GM19372 (cell line): ENCODE measurements at regions not wholly inside any gene's neighbourhood (a gene's known extent, or its start where the extent isn't known, plus 50 kb on each side); places are given as distances from the start of the nearest gene placed in this dataset.

Experiments used
- ATAC-seq: cut with Tn5 transposase; IDR thresholded peaks from one replicate; pipeline ENCODE4 v1.9.1; 2021; ENCODE audit warnings: mild to moderate bottlenecking, low read depth, moderate library complexity; ENCODE audit not compliant: unreplicated experiment

DNA sequence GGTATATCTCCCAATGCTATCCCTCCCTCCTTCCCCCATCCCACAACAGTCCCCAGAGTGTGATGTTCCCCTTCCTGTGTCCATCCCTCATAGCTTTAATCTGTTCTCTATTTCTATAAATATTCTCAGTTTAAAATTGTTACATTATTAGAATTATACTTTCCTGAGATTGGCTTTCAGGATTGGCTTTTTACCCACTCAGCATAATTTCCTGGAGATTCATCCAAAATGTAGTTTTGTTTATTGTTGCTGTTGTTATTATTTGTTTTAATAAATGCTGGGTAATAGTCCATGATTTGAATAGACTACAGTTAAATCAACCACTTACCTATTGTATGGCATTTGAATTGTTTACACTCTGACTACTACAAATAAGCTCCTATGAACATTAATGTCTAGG, 936.4 kb downstream of the FAT4 start:
- ATAC-seq = no peak

DNA sequence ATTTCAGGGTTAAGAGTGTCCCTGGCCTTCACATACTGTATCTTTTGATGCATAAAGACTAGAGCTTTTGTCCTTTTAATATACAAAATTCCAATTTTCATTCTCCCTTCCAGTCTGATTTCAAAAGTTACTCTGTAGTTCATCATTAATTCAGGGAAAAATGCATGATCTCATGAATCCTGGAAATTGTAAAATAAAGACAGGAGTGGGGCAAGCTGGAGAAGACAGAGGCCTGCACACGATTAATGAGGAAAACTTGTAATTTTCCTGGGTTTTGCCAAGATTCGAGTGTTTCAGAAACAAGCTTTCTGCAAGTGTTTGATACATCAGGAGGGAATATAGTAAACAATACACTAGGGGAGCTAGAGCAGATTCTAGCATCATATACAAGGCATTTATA, 947.9 kb downstream of the FAT4 start:
- no peak for ATAC-seq

DNA sequence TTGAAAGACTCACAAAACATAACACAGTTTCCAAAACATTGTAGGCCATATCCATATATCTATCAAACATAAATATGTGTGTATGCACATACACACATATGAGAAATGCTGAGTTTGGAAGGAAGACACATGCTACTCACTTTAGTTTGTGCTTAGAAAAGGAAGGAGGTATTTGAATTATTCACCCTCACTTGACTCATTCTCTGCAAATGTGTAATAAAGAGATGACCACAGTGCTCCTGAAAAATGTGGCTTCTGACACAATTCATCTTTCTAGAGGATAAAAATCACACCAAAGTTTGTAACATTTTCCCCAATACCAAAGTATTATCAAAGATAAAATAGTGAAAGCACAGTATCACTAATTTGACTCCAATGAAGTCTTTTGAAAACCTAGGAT, 950.1 kb downstream of the FAT4 start:
- no peak for ATAC-seq

DNA sequence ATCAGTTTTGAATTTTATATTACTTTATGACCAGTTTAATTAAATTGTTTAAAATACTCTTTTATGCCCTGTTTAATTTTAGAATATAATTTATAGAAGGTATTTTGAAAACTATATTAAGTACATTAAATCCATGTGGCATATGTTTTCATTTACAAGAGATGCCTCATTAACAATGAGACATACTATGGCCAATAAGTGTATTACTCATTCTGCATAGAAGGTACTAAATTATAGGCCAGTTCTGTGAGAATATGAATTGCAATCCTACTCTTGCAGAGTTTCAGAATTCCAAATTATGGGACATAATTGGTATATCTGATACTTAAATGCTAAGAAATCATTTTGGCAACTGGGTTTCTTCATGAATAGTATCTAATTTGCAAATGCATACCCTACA, 951.1 kb downstream of the FAT4 start:
- no peak for ATAC-seq

DNA sequence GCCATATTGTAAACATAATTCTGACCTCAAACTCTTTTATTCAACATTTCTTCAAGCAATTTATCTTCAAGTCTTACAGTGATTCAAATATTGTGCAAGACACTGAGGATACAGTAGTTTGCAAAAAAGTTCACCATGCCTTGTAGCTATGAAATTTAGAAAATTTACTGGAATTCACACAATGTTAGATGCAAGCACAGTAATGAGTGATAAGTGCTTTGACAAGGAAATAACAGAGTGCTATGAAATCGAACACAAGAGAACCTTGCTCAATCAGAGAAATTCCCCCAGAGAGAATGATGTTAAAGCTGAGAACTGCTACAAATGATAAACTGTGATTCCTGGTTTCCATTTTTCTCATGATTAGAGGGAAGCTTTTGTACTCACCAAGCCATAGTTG, 952.9 kb downstream of the FAT4 start:
- no peak for ATAC-seq

DNA sequence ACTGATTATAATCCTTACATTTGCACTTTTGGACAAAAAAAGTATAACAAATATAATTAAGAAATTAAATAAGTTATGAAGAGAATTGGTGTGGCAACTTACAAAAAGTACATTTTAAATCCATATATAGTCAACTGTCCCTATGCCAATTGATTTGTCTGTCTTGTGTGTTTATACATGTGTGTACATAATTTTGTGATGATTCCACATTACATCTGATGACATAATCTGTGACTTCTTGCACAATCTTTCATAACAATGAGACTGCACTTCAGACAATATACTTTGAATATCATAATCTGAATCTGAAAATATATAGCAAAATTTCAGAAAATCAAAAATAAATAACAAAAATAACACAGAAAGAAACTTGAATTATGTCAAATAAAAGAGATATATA, 953.4 kb downstream of the FAT4 start:
- no peak for ATAC-seq

DNA sequence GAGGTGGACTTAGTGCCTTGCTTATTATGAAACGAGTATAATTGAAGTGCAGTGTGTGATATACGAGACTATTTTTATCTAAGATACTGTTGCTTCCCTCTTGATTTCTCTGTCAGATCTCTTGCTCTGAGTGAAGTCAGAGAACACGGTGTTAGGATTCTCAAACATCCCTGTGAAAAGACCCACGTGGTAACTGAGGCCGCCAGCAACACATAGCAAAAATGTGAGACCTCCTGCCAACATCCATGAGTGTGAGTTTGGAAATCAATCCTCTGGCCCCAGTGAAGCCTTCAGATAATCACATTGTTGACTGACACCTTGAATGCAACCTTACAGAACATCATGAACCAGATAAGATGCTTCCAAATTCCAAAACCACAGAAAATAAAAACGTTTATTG, 954.4 kb downstream of the FAT4 start:
- ATAC-seq = no peak

DNA sequence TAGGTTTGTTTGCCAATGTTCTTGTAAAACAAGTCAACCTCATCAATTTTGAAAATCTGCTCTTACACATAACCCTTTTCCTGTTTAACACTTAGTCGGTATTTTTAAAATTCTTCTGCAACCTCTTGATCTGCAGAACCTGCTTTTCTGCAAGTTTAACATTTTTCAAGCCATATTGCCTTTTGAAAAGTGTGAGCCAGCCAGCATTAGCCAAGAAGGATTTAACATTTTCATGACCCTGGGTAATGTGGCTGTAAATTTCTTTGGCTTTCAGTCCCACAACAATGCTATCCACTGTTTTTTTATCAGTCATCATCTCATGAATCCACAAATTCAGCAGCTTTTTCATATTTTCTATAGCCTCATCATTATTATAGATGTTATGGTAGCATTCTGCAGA, 956.5 kb downstream of the FAT4 start:
- no peak for ATAC-seq

DNA sequence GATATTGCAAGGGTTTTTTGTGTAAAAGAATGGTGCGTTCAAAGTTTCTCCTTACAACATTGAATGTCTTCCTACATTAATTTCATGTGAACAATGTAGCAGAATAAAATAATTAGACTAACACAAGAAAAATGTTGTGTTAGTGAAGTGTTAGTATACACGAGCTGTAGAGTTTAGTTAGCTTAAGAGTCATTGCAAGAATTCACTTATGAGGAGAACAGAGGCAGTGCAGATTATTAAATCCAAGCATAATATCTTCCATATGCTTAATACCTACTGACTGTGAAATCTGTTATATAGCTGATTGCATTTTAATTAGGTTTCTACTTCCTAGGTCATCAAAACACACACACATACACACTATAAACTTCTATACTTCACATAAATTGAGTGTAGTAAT, 959.0 kb downstream of the FAT4 start:
- no peak for ATAC-seq

DNA sequence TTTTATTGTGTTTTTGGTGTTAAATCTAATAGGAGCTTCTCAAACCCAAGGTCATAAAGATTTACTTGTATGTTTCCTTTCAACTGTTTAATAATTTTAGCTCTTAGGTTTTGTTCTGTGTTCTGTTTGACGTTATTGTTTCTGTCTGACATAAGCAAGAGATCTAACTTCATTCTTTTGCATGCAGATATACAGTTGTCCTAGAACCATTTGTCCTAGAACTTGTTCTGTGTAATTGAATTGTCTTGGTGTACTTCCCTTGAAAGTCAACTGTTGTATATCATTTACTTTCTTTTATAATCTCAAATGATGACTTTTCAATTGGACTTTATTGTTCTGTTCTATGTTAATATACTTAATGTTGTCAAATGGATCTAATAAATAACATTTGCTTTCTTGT, 977.1 kb downstream of the FAT4 start:
- no peak for ATAC-seq

DNA sequence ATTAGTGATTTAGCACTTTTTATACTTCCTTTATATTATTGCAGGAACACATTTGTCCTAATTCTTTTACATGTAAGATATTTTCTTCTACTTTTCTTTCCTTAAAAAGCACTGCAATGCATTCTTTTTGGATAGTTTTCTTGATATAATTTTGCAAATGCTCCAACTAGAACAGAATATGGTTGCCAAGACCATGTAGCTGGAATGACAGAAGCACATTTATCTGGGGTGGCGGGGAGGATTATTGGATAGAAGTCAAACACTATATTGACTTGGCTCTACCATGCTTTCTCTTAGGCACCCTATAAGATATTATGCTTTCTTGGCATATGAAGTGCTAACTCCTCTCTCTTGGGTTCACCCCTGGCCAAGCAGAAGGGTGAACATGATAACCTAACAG, 983.5 kb downstream of the FAT4 start:
- no peak for ATAC-seq

DNA sequence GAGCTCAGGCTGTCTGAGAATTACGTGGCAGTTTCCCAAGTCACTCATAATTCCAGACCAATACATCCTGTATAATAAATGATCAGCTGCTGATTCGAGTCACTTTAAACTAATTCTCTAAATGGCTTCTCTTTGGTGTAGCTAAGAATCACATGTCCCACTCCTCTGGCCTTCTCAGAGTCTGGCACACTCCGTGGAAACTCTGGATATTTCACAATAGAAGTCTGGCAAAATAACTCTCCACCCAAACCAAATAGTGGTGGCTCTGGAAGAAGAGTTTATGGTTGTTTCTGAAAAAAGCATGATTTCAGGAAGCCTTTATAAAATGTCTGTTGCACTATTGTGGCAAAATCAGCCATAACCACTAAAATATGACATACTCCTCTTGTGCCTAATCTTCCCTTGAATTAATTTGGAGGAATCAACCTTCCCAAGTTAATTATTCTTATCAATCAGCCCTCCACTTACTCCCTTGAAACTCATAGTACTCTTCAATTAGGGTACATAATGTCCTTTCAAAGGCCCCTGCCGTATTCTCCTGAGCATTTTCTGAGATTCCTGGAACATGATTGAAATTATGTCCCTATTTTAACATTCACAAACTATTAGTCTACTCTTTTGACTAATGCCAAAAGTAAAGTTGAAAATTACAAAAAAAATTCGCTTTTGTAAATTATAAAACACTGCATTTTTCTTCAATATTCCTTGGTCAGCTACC, 991.6 kb downstream of the FAT4 start:
- no peak for ATAC-seq

DNA sequence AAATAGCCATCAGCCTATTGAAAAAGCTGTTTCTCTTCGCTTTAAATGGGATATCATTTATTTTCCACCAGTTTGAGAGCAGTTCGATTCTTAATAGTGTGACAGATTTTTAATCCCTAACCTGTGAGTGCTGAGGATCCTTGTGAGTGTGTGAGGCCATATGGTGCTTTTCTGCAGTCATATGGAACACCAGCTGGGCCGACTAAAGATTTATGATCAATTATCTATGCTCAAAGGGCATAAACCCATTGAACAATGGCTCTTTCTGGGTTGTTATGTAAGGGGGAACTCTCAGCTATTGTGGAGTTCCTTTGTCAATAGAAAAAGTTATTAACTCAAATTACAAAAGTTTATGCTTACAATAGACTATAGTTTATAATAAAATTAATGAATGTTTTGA, 1003.6 kb downstream of the FAT4 start:
- no peak for ATAC-seq

DNA sequence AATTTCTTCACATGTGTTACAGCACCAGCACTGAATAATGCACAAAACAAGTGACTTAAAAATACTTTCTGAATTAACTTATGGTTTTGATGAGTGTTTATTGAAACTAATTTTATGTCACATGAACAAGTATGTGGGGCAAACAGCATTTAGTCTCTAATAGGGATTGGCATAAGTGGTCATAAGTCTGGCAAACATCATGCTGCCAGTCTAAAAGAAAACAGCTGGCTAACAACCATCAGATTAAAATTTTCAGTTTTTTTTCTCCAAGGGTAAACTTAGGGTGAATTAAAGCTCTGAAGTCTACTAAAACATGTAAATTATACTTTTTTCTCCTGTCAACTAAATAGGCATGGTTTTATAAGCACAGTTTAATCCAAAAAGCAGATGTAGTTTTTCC, 1014.2 kb downstream of the FAT4 start:
- no peak for ATAC-seq

DNA sequence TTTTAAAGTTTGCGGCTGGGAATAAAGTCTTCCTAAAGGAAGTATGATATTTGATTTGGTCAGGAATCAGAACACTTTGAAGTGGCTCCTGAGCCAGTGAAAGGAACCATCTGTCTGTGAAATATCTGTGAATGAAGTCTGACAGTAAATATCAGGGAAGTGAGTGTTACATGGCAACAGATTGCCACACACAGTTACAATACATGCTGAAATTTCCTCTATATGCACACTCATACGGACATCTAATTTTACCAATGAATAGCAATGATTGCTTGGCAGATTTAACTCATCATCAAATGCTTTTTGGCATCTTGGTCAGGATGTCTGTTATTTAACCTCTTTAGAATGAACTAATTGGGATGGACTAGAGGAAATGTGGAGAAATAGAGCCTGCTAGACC, 1023.8 kb downstream of the FAT4 start:
- ATAC-seq = no peak

DNA sequence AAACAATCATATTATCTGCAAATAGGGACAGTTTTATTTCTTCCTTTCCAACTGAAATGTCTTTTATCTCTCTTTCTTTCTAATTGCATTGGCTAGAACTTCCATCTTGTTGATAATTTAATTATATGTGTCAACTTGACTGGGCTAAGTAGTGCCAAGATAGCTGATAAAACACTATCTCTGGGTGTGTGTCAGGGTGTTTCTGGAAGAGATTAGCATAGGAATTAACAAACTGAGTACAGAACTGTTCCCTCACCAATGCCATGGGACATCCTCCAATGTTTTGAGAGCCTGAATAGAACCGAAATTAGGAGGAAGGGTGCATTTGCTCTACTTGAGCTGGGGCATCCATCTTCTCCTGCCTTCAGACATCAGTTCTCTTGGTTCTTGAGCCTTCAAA, 1027.2 kb downstream of the FAT4 start:
- no peak for ATAC-seq

DNA sequence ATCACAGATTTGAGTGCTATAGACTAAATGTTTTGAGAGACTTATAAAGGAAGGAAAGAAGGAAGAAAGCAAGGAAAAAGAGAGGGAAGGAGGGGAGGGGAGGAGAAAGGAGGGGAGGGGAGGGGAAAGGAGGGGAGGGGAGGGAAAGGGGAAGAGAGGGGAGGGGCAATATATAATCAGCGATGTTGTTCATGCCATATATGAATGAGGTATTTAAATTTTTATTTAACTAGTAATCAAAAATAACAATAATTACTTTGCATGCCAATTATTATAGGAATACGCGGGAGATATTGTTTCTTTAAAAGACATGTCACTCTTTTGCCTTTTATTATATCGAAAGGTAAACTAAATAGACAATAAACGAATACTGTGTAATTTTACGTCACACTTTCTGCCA, 1029.7 kb downstream of the FAT4 start:
- ATAC-seq = no peak

DNA sequence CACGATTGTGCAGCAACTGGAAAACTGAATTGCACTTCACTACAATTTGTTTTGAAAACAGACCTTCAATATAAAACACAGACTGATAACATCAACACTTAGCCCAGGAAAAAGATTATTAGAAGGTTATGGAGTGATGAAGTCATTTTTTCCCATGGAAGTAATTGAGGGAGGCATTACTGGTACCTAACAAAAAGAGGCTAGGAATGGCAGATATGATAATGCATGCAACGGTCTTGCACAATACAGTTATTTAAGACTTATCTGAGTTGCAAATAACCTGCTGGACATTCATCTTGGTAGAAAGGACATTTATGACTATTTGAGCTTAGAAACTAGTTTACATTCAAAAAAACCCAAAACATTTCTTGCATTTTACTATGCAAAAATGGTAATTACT, 1031.9 kb downstream of the FAT4 start:
- no peak for ATAC-seq

DNA sequence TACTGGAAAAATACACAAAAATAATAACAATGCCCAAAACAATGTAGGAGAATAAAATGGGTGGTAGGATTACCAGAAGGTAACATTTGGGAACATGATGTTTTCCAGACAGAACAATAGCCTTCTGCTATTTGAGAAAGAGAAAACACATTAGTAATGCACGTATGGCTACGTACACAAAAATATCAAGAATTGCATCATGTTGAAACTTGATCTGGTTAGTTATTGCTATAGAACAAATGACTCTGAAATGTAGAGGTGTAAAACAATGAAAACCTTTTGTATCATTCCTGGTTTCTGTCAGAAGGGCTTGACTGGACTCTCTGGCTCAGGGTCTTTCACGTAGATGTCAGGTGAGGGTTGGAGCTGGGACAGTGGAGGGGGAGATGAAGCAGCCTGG, 1040.0 kb downstream of the FAT4 start:
- ATAC-seq = no peak

DNA sequence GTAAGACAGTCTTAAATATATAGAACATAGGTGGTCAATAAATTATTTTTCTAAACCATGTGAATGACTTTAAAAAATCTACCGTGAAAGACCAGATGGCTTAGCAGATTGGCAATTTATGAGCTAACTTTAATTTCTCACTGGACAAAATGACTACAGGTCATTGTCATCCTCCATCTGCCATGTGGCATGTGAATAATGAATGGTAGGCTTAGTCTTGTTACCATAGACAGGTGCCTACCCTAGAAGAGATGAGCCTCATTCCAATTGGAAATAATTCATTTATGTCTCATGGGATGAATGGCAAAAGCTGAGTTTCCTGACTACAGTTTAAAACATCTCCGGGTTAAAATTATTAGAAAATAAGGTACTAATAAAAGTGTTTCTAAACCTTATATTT, 1043.3 kb downstream of the FAT4 start:
- ATAC-seq = no peak

DNA sequence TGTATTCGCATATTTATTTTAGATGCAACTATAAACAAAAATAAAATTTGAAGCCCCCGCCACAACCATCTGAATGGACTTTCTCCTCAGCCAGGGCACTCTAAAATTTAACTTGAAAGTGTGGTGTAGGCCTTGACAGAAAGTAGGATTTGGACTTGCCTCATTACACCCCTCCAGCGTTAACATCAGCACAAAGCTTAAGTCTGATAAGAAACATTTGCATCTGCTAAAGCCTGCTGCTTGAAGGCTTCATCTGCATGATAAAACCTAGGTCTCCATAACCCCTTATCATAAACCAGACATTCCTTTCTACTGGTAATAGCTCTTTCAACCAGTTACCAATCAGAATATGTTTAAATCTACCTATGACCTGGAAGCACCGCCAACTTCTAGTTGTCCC, 1046.5 kb downstream of the FAT4 start:
- no peak for ATAC-seq

DNA sequence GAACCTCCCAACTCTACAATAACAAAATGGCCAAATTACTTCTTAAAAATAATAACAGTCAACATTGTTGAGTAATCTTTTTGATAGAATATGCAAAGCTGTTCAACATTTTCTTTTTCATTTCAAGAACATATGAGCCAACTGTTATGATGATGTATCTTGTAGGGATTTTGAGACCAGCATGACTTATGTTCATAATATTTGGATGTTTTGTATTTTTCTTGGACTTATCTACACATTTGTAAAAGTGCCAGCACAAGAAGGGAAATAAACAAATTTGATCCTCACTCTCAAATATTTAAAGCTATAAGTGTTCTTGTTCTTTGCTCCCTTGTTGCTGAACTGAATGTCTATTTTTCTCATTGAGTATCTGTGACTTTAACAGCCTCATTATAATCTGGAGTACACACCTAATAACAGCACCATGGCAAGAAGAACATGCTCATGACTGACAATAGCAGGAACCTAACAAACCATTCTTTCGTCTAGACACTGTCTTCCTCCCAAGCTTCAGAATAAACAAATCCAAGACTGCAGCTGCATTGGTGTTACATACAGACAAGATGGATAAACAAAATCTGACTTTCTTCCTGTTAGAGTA, 1049.7 kb downstream of the FAT4 start:
- ATAC-seq = no peak

DNA sequence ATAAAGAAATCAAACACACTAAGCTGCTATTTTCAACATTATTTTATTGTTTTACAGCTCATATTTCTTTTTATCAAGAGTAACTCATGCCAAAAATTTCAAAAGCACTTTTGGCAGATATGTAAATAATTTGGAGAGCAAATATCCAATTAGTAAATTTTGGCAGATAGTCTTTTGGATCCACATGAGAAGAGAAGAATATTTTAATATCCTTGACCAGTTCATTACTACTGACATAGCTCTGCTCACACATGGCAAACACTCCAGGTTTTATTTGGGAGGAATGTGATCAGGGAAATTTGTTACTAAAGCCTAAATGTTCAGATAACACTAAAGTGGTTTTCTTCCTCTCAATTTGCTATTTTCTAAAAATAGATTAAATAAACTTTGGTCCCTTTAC, 1054.3 kb downstream of the FAT4 start:
- ATAC-seq = no peak
